ENCODE measurements at regions not wholly inside any gene's neighbourhood (a gene's known extent, or its start where the extent isn't known, plus 50 kb on each side); places are given as distances from the start of the nearest gene placed in this dataset.

DNA sequence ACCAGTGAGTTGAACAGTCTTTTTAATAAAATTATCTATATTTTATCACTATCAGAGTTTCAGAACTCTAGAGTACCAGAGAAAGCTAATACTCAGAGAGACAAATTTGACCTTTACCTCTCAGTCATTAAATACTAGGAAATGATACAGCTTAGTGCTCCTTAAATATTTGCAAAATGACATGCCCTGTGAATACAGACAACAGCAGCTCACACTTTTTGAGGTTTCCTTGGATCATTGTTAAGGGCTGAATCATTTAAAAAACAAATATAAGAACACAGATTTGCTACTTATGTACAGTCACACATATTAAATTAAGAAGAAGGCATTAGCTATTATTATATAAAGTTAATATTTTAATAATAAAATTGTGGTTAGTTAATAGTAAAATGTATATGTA, 1158.7 kb upstream of the EYS start:
- DNase-seq: no peak

DNA sequence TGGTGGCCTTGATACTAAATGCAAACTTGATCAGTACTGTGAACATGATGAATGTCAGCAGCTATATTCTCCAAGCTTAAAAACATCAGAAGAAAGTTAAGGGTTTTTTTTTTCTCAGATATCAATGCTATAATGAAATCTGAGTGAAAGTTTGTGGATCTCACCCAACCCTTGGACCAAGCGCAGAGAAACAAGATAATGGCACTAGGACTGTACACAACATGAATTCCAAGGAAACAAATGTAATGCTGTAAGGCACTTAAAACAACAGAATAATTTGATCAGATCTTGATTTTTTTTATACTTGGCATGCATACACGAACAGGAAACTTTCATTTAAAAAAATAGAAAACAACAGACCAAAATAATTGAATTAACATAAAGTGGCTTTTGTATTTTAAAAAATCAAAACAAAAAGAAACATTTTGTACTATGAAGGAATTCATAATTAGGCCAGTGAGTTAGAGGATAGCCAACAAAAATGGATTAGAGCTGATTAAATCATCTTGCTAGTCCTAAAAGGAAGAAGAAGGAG, 1154.0 kb upstream of the EYS start:
- no peak for DNase-seq

DNA sequence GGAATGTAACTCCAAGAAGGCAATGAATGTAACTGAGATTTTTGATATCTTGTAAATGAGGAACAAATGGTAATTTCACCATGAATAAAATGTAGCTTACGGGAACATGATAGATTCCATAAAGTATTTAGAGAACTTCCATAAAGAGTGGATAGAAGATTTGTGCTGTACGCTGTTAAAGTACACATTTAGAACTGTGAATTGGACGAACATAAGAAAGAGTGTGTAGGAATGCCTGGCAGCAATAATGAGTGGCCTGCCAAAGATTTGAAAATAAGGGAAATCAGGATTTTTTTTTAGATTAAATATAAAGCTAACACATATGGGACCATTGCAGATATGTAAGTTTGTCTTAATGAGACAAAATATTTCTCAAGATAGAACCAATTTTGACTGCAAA, 1153.3 kb upstream of the EYS start:
- no peak for DNase-seq

DNA sequence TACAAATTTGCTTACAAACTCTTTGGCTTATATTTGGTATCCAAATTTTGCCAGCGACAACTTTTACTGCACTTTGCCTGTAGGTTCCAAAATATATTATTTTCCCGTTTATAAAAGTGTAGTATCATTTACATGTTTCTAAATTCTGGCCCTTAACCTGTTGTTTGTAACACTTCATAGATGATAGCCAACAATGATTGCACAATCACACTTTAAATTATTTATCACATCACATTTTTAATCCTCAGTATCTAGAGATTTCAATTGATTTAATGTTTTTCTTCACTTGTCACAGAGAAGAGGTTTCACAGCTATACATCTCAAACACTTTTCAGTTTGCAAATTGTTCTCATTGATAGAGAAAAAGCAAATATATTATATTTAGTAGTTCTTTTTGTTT, 1151.2 kb upstream of the EYS start:
- no peak for DNase-seq

DNA sequence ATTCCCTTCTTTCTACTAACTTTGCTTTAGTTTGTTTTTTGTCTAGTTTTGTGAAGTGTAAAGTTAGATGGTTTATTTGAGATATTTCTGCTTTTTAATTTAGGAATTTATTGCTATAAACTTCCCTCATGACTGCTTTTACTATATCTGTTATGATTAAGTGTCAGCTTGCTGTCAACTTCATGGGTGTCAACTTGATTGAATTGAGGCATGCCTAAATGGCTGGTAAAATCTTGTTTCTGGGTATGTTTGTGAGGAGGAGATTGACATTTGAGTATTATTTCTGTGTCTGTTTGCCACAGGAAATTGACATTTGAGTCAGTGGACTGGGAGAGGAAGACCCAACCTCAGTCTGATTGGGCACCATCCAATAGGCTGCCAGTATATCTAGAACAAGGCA, 1147.0 kb upstream of the EYS start:
- no peak for DNase-seq

DNA sequence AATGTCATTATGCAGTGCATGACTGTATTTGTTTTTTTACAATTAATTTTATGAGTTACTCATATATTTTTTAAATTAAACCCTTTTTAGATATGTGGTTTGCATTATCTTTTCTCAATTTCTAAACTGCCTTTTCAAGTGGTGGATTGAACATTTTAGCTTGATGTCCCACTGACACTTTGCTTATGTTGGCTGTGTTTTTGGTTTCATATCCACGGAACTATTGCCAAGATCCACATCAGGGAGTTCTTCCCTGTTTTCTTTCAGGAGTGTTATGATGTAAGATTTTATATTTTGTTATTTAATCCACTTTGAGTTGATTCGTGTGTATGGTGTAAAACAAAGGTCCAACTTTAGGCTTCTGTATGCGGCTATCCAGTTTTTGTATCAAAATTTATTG, 1144.9 kb upstream of the EYS start:
- no peak for DNase-seq

DNA sequence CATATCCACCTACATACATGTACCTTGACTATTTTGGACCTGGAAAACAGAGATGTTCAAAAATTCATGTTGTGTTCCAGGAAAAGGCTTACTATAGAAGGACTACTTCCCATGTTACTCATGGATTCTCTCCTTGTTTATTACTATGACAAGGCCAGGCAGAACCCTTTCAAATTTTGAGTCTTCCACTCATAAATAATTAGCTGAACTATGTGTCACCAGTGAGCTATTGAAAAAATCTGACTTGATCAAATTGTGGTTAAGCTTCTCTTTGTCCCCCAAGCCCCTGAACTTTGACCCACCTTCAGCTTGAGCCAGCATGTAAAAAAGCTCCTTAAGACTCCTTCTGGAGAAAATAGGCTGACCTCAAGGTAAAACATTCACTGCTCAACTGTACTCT, 1142.8 kb upstream of the EYS start:
- DNase-seq: no peak

DNA sequence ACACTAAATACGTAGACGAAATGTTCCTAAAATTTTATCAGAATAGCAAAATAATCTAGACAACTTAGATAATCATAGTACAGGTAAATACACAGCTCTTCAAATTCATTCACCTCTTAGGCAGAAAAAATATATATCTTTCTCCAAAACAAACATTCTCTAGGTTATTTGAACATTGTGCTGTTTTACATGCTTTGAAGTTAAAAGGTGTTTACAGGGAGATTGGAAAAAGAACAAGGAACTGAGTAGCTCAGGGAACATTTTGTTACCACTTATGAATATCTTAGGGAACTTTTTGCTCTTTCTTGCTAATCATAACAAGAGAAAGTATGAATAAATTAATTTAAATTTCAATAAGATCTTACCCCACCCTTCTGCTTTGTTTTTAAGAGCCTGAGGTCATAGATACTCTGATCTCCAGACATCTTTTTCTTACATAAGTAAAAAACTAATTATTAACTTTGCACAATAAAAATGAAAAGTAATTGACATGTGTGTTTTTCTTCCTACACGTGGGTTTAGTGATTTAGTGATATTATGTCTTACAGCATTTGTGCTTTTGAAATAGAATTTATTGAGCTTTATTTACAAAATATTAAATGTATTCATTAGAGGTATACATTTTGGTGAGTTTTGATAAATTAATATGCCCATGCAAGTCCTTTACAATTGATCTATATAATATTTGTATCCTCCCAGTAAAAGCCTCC, 1141.4 kb upstream of the EYS start:
- no peak for DNase-seq

DNA sequence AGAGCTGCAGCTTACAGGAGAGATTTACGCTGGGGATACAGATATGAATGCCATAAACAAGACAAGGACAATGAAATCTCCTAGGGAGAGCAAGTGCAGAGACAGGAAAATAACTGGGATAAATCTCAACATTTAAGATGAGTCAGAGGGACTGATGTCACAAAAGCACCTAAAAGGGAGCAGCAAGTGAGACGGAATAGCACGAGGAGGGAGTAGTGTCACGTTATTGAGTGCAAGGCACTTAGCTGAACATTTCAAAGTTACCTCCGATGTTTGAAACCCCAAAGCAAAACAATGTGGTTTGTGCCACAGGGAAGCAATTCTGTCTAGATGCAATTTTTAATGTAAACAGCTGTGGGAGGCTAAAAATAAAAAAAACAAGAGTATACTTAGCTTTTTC, 1131.7 kb upstream of the EYS start:
- no peak for DNase-seq

DNA sequence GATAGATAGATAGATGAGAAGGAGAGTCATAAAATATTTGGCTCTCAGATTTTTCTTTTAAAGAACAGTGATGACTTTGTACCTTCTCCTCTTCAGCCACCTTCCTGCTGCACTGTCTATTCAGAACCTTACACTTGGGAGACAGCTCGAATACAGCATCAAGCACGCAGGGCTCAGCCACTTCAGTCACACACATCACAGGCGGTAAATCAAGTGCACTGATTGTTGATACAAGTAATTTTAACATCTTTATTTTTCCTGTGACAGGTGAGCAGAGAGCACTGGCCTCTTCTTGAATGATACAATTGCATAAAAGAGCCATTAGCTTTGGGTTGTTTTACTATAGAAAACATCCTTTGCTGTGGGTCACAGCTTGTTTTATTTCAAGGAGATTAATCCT, 1118.5 kb upstream of the EYS start:
- DNase-seq: no peak

DNA sequence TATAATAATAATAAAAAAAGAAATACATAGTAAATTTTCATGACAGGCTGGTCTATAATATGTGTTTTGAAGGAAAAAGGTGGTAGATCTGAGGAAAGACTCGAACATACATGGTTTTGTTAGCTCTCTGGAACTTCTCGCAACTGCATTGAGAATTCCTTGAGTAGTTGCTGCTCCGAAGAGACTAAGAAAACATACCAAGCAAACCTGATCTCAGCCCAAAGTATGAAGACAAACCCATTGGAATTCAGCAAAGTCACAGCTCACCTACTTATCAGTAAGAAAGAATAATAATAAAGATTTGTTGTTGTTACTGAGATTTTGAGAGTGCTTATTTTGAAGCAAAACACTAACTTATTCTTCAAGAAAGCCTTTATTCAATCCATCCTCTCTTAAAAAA, 1107.1 kb upstream of the EYS start:
- no peak for DNase-seq

DNA sequence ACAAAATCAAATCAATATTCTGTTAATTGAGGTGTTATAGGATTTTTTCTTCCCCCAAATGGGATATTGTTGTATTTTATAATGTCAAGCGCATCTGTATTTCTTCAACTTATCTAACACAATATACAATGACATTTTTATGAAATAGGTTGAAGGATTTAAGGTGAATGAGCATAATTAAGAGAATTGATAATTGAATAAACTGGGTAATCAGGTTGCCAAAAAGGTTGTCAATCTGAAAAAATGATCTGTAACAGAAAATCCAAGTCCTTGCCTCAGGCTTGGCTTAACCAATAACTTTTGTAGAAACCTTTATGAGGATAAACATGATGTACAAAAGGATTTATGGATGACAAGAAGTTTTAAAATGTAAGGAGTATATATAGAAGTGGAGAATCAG, 1101.7 kb upstream of the EYS start:
- no peak for DNase-seq

DNA sequence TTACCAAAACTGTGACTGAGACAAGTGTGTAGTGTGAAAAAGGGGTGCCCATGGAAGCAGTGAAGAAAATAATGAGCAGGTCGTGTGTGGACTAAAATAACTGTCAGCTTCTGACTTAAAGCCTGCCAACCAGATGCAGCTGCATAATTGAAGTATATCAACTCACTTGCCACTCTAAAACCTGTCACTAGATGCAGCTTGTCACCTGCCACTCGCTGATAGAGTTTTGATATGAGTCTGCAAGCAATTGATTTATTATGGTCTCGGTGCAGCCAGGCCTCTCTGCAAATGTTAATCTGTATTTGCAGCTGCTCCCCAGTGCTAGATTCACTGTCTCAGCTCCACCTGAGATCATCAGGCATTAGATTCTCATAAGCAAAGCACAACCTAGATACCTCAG, 1090.0 kb upstream of the EYS start:
- DNase-seq: no peak

DNA sequence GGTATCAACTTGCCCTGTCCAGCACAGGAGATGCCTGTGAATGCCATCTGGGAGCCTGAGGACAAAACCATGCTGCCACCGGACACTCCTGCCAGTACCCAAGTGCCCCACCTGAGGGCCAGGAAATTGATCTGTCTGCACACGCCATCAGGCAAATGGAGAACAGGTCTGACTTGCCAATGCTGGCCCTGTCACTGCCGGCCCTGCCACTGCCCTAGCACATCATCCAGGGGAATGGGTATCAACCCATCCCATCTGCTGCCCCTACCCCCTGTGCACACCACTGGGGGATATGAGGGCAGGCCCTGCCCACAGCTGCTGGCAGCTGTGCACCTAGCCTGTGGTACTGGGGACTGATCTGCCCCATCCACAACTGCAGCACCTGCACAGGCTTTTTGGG, 1081.6 kb upstream of the EYS start:
- no peak for DNase-seq

DNA sequence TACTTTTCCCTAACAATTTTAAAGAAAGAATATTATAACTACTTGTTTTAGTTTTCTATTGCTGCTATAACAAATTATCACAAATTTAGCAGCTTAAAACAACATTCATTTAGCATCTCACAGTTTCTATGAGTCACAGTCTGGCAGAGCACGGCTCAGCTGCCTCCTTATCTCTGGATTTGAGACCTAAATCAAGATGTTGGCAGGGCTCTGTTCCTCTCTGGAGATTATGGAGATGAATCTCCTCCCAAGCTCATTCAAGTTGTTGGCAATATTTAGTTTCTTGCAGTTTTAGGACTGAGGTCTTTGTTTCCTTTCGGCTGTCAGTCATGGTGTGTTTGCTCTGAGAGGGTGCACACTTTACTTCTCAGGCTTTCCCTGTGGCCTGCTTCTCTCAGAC, 1065.8 kb upstream of the EYS start:
- no peak for DNase-seq

DNA sequence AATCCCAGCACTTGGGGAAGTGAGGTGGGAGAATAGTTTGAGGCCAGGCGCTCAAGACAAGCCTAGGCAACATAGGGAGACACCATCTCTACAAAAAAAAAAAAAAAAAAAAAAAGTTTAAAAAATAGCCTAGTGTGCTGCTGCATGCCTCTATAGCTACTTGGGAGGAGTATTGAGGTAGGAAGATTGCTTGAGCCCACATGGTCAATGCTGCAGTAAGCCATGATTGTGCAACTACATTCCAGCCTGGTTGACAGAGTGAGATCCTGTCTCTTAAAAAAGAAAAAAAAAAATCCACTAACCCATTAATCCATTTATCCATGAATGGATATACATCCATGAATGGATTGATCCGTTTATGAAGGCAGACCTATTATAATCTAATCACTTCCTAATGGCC, 1064.6 kb upstream of the EYS start:
- DNase-seq: no peak

DNA sequence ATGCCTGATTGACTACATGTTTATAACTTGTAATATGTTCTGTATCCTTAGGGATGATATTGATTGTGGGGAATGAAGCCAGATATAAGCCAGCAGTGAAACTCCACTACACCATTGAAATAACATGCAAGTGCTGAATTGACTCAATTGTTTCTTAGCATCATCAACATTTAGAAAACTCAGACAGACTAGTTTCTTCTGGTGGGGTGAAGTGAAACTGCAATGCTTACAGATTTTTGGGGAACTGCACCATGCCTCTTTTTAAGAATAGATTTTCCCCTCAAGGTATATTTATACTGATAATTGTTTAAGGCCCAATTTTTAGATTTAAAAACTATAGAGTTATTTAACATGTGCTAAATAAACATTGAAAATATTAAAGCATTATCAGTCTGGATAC, 1044.6 kb upstream of the EYS start:
- no peak for DNase-seq

DNA sequence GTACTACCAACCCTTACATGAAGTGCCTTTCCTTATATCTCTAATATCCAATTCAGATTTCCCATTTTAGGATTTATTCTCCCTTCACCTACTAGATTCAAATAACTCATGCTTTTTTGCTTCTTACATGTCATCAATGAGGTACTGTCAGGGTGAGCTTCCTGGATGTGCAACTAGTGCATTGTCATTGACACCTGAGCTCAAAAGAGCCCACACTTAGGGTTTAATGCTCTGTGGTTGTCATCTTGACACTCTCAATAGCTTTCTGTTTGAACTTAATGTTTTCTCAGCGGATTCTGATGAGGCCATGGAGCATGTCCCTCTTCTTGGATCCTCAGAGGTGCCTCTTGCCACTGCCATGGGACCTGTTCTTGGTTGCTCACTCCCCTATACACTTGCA, 1033.3 kb upstream of the EYS start:
- DNase-seq: no peak

DNA sequence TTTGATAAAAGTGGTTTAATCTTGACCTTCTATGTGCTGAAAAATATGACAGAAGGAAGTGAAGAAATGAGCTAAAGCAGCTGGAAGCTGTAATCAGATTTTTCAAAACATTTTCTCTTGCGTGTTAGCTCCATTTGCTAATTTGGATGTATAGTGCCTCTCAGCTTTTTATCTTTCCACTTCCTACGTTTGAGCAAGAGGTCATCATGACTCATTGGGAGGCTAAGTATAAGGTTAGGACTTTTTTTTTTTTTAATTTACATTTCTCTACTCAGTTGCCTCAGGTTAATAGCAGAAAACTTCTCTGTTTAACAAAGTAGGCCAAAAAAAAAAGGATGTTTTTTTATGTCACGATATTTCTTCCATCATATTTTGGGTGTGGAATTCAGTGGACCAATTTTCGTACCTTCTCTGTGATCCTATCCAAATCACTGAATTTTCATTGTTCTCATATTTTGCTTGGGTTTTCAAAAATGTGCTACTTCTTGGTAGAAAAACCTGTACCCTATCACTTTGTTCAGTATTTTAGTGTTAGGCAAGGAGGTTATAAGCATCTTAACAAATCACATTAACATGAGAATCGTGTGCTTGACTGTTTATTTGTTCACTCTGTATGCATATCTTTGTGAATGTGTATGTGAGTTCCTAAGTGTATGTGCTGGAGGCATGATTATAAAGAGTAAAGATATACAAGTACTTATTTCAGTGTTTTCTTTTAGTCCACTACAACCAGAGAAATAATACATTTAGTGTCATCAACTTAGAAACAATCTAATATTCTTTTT, 1028.3 kb upstream of the EYS start:
- no peak for DNase-seq

DNA sequence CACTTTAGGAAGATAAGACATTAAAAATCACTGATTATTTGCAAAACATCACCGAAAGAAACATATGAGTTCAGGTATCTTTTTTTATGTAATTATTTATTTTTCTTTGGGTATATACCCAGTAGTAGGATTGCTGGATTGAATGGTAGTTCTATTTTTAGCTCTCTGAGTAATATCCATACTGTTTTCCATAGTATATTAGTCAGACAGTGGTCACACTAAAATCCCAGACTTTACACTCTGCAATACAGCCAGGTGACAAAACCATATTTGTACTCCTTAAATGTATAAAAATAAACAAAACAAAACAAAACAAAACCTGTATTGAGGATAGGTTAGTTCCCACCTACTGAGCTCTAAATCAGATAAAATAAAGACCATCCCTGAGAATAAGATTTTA, 1024.3 kb upstream of the EYS start:
- no peak for DNase-seq

DNA sequence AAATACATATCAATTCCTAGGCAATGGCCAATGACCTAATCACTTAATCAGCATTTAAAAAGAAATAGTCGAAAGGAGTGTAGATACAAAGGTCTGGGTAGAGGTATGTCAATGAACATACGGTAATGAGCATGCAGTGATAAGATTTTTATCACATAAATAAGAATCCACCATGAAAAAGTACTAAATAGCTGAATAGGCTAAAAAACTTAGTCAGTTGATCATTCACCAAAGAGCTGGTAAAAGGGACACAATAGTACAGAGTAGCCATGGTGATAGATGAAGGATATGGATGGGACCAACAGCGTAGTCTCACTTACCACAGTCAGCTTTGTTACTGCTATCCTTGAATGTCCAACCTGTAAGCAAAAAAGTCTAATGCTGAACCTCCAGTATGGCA, 1018.6 kb upstream of the EYS start:
- DNase-seq: no peak

DNA sequence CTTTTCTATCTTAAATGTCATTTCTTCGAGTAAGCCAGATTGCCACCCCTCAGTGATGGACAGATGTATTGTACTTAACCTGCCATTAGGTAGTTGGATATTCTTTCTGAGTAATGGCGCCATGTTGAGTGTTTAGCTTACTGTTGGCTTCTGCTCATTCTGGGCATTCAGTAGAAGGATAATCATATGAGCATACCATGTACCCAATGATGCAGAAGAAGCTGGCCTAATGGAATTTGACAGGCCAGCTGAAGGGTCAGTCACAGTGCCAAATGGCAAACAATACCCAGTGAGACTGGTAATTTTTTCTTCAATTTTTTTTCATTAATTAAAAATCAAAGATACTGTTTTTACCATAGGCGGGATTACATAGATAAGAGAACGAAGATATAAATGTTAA, 1010.8 kb upstream of the EYS start:
- DNase-seq: no peak

DNA sequence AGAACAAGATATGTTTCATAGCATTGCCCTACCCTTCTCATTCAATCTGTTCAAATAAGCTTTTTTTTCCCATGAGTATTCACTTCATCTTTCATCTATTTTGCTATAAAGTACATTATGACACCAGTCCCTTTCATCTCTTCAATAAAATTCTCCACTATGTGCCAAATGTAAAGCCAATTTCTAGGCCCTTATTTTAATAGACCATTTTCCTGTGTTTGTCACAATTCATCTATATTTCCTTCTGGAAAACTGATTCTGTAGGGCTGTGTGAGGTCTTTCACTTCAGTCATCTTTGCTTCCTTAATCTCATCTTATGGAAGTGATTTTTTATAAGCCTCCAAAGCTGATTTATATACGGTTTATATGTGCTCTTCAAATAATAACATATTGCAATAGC, 992.4 kb upstream of the EYS start:
- DNase-seq: no peak

DNA sequence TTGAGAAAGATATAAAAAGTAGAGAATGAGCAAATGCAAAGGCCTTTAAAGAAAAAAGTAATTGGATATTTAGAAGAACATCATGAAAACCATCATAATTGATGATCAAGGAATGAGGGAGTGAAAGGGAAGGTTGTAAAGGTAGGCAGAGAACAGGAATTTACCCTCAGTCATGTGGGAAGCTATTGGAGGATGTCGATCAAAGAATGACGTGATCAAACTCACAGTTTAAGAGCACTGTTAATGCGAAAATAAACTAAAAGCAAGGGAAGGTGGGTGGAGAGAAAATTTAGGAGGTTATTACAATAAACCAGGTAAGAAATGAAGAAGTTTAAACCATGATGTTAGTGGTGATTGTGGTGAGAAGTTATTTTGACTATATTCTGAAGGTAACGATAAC, 982.6 kb upstream of the EYS start:
- DNase-seq: no peak

DNA sequence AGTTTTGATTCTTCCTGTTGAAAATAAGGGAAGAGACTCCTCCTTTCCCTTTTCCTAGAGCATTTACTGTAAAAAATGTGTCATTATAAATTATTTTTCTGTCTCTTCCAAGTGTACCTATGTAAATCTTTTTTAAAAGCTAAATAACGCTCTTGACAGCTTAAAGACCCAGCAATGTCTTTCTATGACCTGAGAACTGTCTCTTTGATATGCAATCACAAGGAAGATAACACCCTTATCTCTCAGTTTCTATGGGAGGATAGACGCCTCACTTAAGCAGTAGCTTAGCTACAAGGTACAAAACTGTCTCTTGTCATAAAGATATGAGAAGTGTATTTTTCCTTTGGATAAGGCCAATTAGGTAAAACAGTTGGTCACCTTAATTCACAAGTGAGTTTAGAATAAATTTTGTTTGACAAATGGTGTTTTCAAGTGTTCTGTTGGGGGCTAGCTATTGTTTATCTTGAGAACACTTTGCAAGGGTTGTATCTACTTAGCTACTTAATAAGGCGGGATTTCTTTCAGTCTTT, 980.6 kb upstream of the EYS start:
- DNase-seq: no peak
